ENCODE measurements at regions not wholly inside any gene's neighbourhood (a gene's known extent, or its start where the extent isn't known, plus 50 kb on each side); places are given as distances from the start of the nearest gene placed in this dataset.

- no peak for TF ChIP-seq CTCF (IDR thresholded peaks at IDR 0.05)
- TF ChIP-seq POLR2A (IDR thresholded peaks at IDR 0.05) = no peak
Measured at GRCh38 chr6:132202574-132202973, 198.7 kb downstream of the MOXD1 start.

All from lower leg skin (tissue), 3 donors.